SK-N-SH (cell line): ENCODE measurements at regions not wholly inside any gene's neighbourhood (a gene's known extent, or its start where the extent isn't known, plus 50 kb on each side); places are given as distances from the start of the nearest gene placed in this dataset.

Experiments
- CTCF ChIP-seq: fragments of 200-600 bp; sonication (generic); IDR thresholded peaks from 2 replicates; pipeline ENCODE4 v1.6.1; 2017; ENCODE audit warnings: antibody characterized with exemption, mild to moderate bottlenecking, moderate library complexity
- EP300 ChIP-seq, 2 experiments: IDR thresholded peaks; 2 replicates each; pipeline versions ENCODE4 v1.4.0 to v1.6.1; 2012; ENCODE audit warnings: borderline replicate concordance in 1 of 2, low read depth in 1 of 2, low read length in 1 of 2
- MAX ChIP-seq: IDR thresholded peaks from 2 replicates; pipeline ENCODE4 v1.4.0; 2012; ENCODE audit warnings: low read depth
- NFIC ChIP-seq: IDR thresholded peaks from 2 replicates; pipeline ENCODE4 v1.4.0; 2012; ENCODE audit warnings: borderline replicate concordance
- POLR2AphosphoS5 ChIP-seq: IDR thresholded peaks from 2 replicates; pipeline ENCODE4 v1.6.1; 2012; ENCODE audit warnings: low read depth, low read length
- RAD21 ChIP-seq: IDR thresholded peaks from 2 replicates; pipeline ENCODE4 v1.6.1; 2012; ENCODE audit warnings: mild to moderate bottlenecking, low read length
- RCOR1 ChIP-seq: fragments of 150-350 bp; IDR thresholded peaks from 2 replicates; pipeline ENCODE4 v1.6.1; 2017; ENCODE audit warnings: antibody characterized with exemption, low read length
- RFX5 ChIP-seq: IDR thresholded peaks from 2 replicates; pipeline ENCODE4 v1.6.1; 2012; ENCODE audit warnings: mild to moderate bottlenecking, improper control_type of control experiment, low read length
- ZBTB33 ChIP-seq: IDR thresholded peaks from 2 replicates; pipeline ENCODE4 v1.4.0; 2012; ENCODE audit warnings: low read depth, borderline replicate concordance

GRCh38 chr5:51806677-51807076 is 423.4 kb downstream of the ISL1 start:
- TF ChIP-seq EP300 (IDR thresholded peaks at IDR 0.05; ENCODE audit: borderline replicate concordance in 1 of 2, low read depth in 1 of 2, low read length in 1 of 2) = no peak
- no peak for TF ChIP-seq NFIC
- no peak for TF ChIP-seq POLR2AphosphoS5
- TF ChIP-seq CTCF = no peak
- no peak for TF ChIP-seq MAX
- no peak for TF ChIP-seq RAD21
- no peak for TF ChIP-seq ZBTB33
- no peak for TF ChIP-seq RCOR1
- no peak for TF ChIP-seq RFX5
